MG63 (cell line): ENCODE measurements at regions not wholly inside any gene's neighbourhood (a gene's known extent, or its start where the extent isn't known, plus 50 kb on each side); places are given as distances from the start of the nearest gene placed in this dataset.
"Not testable (repeated sequence)": the region's sequence is repeated elsewhere in the genome, so short reads cannot be mapped to it uniquely, and the experiment has no call there.

ENCODE experiments used
- DNase-seq: peaks from one replicate; pipeline ENCODE4 v3.0.0-alpha.2; 2020
- H3K27me3 ChIP-seq: fragments of 250-450 bp; sonication (Bioruptor Pico); 2 replicates; pipeline ENCODE4 v1.5.1; 2020; ENCODE audit warnings: mild to moderate bottlenecking, moderate library complexity
- H3K36me3 ChIP-seq: fragments of 250-450 bp; sonication (Bioruptor Pico); 2 replicates; pipeline ENCODE4 v1.5.1; 2020; ENCODE audit warnings: mild to moderate bottlenecking, moderate library complexity
- H3K4me3 ChIP-seq: fragments of 250-450 bp; sonication (Bioruptor Pico); 2 replicates; pipeline ENCODE4 v1.5.1; 2020; ENCODE audit warnings: mild to moderate bottlenecking, moderate library complexity
- H3K9me3 ChIP-seq: fragments of 250-450 bp; sonication (Bioruptor Pico); 2 replicates; pipeline ENCODE4 v1.5.1; 2020; ENCODE audit warnings: mild to moderate bottlenecking, moderate library complexity

DNA sequence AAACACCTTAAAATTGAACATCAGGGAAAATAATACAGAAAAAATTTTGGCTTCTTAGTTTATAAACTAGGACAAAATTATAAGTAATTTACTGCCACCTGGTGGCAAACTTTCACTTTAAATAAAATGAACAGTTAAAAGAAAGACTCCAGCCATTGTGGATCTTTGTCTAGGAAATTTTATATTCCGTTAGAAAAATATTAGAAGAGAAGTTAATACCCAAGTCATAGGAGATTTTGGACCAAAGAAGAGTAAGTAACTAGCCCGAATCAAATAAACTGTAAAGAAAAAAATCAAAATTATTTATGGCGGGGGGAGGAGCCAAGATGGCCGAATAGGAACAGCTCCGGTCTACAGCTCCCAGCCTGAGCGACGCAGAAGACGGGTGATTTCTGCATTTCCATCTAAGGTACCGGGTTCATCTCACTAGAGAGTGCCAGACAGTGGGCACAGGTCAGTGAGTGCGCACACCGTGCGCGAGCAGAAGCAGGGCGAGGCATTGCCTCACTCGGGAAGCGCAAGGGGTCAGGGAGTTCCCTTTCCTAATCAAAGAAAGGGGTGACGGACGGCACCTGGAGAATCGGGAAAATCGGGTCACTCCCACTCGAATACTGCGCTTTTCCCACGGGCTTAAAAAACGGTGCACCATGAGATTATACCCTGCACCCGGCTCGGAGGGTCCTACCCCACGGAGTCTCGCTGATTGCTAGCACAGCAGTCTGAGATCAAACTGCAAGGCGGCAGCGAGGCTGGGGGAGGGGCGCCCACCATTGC, 73.4 kb upstream of the SCIN start:
- not testable (repeated sequence) for DNase-seq, H3K36me3 ChIP-seq, H3K27me3 ChIP-seq, H3K9me3 ChIP-seq
- H3K4me3 ChIP-seq = peak overlapping the region; percentile 26

DNA sequence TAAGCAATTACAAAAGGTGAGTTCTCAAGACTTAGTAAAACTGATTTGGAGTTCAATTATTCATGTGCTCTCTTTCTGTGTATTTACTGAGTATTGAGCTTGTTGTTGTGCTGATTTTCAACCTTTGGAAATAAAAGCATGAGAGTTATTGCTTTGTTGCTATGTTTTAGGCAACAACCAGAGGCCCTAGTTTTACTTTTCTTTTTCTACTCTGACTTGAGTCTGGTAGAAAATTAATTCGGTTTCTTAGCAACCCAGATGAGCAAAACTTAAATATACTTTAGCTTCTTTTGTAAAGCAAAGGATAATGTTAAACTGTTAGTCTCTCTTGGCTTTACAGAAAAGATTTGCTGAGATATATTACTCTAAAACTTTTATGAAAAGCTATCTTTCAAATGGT, 66.4 kb upstream of the SCIN start:
- Histone ChIP-seq H3K9me3 (no peaks in the 10 kb centered on the region), H3K4me3 (no peak overlapping the region), H3K36me3 (no peaks in the 10 kb centered on the region), H3K27me3 (peaks cover 2% of the 10 kb centered on the region; the same call in 1 of the 2 replicates)
- DNase-seq = no peak

DNA sequence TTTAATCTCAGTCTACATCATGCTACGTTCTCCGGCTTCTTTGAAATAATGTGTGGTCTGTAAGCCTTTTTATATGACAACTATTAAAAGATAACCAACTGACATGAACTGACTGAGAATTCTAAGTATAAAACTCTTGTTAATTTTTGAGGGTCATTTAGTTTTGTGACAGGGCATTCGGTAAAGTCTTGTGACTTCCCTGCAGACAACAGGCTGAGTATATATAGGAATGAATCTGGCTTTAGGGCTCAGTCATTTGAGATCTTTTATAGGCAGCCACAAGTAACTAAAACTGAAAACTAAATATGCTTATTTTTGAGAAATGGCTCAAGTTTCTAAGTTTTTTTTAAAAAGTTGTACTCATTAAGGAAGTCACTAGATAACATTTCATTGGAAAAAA, 62.5 kb upstream of the SCIN start:
- Histone ChIP-seq H3K36me3 (no peaks in the 10 kb centered on the region), H3K4me3 (no peak overlapping the region), H3K27me3 (peaks cover 2% of the 10 kb centered on the region; the same call in 1 of the 2 replicates), H3K9me3 (no peaks in the 10 kb centered on the region)
- no peak for DNase-seq

DNA sequence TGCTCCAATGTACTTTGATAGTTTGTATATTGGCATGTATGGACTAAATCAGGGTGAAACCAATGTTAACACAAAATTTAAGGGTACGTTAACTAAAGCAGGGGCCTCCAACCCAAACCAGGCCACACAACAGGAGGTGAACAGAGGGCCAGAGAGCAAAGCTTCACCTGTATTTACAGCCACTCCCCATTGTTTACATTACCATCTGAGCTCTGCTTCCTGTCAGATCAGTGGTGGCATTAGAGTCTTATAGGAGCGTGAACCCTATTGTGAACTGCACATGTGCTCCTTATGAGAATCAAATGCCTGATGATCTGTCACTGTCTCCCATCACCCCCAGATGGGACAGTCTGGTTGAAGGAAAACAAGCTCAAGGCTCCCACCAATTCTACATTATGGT, 62.0 kb upstream of the SCIN start:
- no peaks in the 10 kb centered on the region for H3K9me3 ChIP-seq
- DNase-seq = no peak
- no peak overlapping the region for H3K4me3 ChIP-seq
- peaks cover 2% of the 10 kb centered on the region; the same call in 1 of the 2 replicates for H3K27me3 ChIP-seq
- H3K36me3 ChIP-seq = no peaks in the 10 kb centered on the region

DNA sequence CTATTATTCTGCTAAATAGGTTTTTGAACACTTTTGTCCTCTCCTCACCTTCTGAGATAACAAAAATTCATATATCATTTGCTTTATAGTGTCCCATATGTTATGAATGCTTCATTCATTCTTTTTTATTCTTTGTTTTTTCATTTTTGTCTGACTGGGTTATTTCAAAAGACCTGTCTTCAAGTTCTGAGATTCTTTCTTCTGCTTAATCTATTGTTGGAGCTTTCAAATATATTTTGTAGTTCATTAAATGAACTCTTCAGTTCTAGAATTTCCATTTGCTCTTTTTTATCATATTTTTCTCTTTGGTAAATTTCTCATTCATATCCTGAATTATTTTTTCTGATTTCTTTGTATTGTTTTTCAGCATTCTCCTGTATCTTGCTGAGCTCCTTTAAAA, 53.1 kb upstream of the SCIN start:
- no peaks in the 10 kb centered on the region; the same call in 1 of the 2 replicates for H3K9me3 ChIP-seq
- peaks cover 7% of the 10 kb centered on the region for H3K27me3 ChIP-seq
- H3K36me3 ChIP-seq = no peaks in the 10 kb centered on the region
- no peak for DNase-seq
- no peak overlapping the region for H3K4me3 ChIP-seq

DNA sequence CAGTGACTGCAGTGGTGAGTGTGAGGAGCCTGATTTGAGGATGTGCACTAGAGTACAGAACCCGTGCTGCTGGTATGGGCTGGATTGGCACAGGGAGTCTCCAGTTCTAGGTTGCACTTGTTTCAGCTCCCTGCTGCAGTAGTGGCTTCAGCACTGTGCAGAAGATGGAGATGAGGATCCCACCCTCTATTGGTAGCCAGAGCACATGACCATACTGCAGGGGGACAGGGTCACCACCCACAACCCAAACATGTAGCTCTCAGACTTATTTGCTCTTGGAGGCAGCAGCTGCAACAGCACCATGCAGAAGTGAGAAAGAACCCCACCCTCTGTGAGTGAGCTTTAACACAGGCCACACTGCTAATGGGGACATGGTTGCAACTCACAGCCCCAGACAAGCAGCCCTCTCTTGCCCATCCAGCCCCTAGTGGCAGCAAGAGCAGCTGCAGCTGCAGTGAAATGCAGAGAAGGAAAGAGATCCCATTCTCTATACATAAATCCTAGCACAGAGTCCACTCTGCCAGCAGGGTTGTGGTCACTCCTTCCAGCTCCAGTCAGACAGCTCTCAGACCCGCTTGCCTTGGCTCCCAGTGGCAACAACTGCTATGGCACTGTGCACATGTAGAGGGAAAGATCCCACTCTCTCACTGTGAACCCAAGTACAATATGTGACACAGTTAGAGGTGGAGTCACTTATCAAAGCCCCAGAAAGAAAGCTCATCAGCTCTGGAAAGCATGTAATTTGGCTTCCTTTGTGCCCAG, 51.4 kb upstream of the SCIN start:
- peak; percentile 9 for DNase-seq
- Histone ChIP-seq H3K36me3 (no peaks in the 10 kb centered on the region), H3K4me3 (no peak overlapping the region), H3K27me3 (peaks cover 13% of the 10 kb centered on the region), H3K9me3 (no peaks in the 10 kb centered on the region; the same call in 1 of the 2 replicates)

DNA sequence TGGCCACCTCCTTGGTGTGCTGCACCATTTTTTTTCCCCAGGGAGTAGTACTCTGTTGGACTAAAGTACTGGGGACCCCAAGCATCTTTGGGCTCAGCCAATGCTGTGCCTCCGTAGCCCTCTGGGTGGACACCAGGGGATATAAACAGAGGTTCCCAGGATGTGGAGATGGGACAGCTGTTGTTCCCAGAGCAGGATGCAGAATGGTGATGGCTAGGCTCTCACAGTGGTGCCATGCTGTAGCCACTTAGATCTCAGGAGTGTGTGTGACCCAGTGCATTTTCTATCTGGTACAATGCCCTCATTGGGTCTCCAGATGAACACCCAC, 50.9 kb upstream of the SCIN start:
- no peak for DNase-seq
- Histone ChIP-seq H3K27me3 (peaks cover 13% of the 10 kb centered on the region), H3K36me3 (no peaks in the 10 kb centered on the region)

More for the DNA sequence above, 50.9 kb upstream of the SCIN start:
- Histone ChIP-seq H3K9me3 (no peaks in the 10 kb centered on the region; the same call in 1 of the 2 replicates), H3K4me3 (no peak overlapping the region)
